PC-9 (cell line): ENCODE measurements at regions not wholly inside any gene's neighbourhood (a gene's known extent, or its start where the extent isn't known, plus 50 kb on each side); places are given as distances from the start of the nearest gene placed in this dataset.

Experiments used
- BruUV-seq: library from RNA; stranded (reverse); fragments of 400-500 nt; replicated peaks from 2 replicates; lab custom pipeline; 2021; lab: Mats Ljungman, UMichigan
- CTCF ChIA-PET: fragments of 300-600 bp; sonication (Branson Sonifier 250); formaldehyde crosslinking; loops from one replicate; lab custom pipeline; 2022; ENCODE audit warnings: antibody characterized with exemption; lab: Charles Lee
- POLR2A ChIA-PET: fragments of 300-600 bp; sonication (Branson Sonifier 250); formaldehyde crosslinking; loops from one replicate; lab custom pipeline; 2022; ENCODE audit warnings: antibody characterized with exemption; ENCODE audit not compliant: unreplicated experiment; lab: Charles Lee
- DNase-seq, 2 experiments: peaks; one replicate each; pipeline versions ENCODE4 v3.0.0 to v3.0.0-alpha.2; 2015 to 2022; ENCODE audit warnings: mixed read lengths in 1 of 2
- H2AFZ ChIP-seq: fragments of 200-600 bp; sonication (generic); 2 replicates; pipeline ENCODE4 v1.8.1; 2017; ENCODE audit warnings: antibody characterized with exemption
- H3F3A ChIP-seq: fragments of 200-600 bp; sonication (generic); 2 replicates; pipeline ENCODE4 v1.8.1; 2017; ENCODE audit warnings: antibody characterized with exemption, mild to moderate bottlenecking, low read depth; ENCODE audit not compliant: insufficient read depth
- H3K27ac ChIP-seq: fragments of 200-600 bp; sonication (generic); 2 replicates; pipeline ENCODE4 v1.6.1; 2016; ENCODE audit warnings: mixed run types
- H3K27me3 ChIP-seq: fragments of 200-600 bp; sonication (generic); 2 replicates; pipeline ENCODE4 v1.6.1; 2016; ENCODE audit warnings: low read depth, mixed run types; ENCODE audit not compliant: insufficient read depth
- H3K36me3 ChIP-seq: fragments of 200-600 bp; sonication (generic); 2 replicates; pipeline ENCODE4 v1.6.1; 2016; ENCODE audit warnings: low read depth, mixed run types
- H3K4me1 ChIP-seq: fragments of 200-600 bp; sonication (generic); replicated peaks from 2 replicates; pipeline ENCODE4 v1.6.1; 2016; ENCODE audit warnings: mixed run types; ENCODE audit not compliant: insufficient read depth
- H3K4me2 ChIP-seq: fragments of 200-600 bp; sonication (generic); 2 replicates; pipeline ENCODE4 v1.6.1; 2017; ENCODE audit warnings: mixed run types
- H3K4me3 ChIP-seq: fragments of 200-600 bp; sonication (generic); 2 replicates; pipeline ENCODE4 v1.6.1; 2016; ENCODE audit warnings: mixed run types
- H3K79me2 ChIP-seq: fragments of 200-600 bp; sonication (generic); 2 replicates; pipeline ENCODE4 v1.6.1; 2017; ENCODE audit warnings: low read depth, mixed run types
- H3K9me2 ChIP-seq: fragments of 200-600 bp; sonication (generic); 2 replicates; pipeline ENCODE4 v1.8.1; 2017; ENCODE audit warnings: mild to moderate bottlenecking; ENCODE audit not compliant: insufficient read depth
- H3K9me3 ChIP-seq: fragments of 200-600 bp; sonication (generic); 2 replicates; pipeline ENCODE4 v1.8.1; 2016; ENCODE audit warnings: low read depth; ENCODE audit not compliant: insufficient read depth
- H4K20me1 ChIP-seq: fragments of 200-600 bp; sonication (generic); 2 replicates; pipeline ENCODE4 v1.8.1; 2017; ENCODE audit not compliant: insufficient read depth
- CTCF ChIP-seq: fragments of 200-600 bp; sonication (generic); conservative IDR thresholded peaks from 2 replicates; pipeline ENCODE4 v1.6.1; 2017; ENCODE audit warnings: mixed run types, antibody characterized with exemption, mild to moderate bottlenecking, moderate library complexity
- EZH2 ChIP-seq: fragments of 200-600 bp; sonication (generic); IDR thresholded peaks from 2 replicates; pipeline ENCODE4 v1.8.0; 2017; ENCODE audit warnings: antibody characterized with exemption, low read depth
- intact Hi-C: fragments of 100-400 bp; cut with micrococcal nuclease; formaldehyde crosslinking; loops from one replicate; pipeline ENCODE4 v1.10.0; 2022; ENCODE audit not compliant: unreplicated experiment

- intact Hi-C loops: no loop called here
- H3K9me3 ChIP-seq: no peaks in the 10 kb centered on the region
- POLR2A ChIA-PET: no interaction called here
Measured at GRCh38 chr9:17068671-17069070, 66.2 kb upstream of the CNTLN start.

GRCh38 chr9:17065062-17065461 is 69.8 kb upstream of the CNTLN start:
- no peak overlapping the region for H3K27ac ChIP-seq
- no peaks in the 10 kb centered on the region for H3K36me3 ChIP-seq
- TF ChIP-seq CTCF (no peak), EZH2 (no peak)
- H2AFZ ChIP-seq: no peak overlapping the region
- no peaks in the 10 kb centered on the region for H3K9me2 ChIP-seq
- no TSS peak for BruUV-seq
- H3K4me2 ChIP-seq: no peak overlapping the region
- H3K9me3 ChIP-seq: no peaks in the 10 kb centered on the region
- H3K27me3 ChIP-seq: no peaks in the 10 kb centered on the region
- ChIA-PET POLR2A (no interaction called here), CTCF (no interaction called here)
- no peaks in the 10 kb centered on the region for H3K4me1 ChIP-seq
- intact Hi-C loops: no loop called here
- H3K79me2 ChIP-seq: no peaks in the 10 kb centered on the region
- no peak for DNase-seq
- H3F3A ChIP-seq: no peaks in the 10 kb centered on the region
- H4K20me1 ChIP-seq: no peaks in the 10 kb centered on the region
- no peak overlapping the region for H3K4me3 ChIP-seq

More at GRCh38 chr9:17068671-17069070, 66.2 kb upstream of the CNTLN start:
- H3K79me2 ChIP-seq: no peaks in the 10 kb centered on the region
- H3K4me1 ChIP-seq: no peaks in the 10 kb centered on the region
- H3K27ac ChIP-seq: no peak overlapping the region
- no peaks in the 10 kb centered on the region for H3K36me3 ChIP-seq
- no peaks in the 10 kb centered on the region for H3K9me2 ChIP-seq
- H3F3A ChIP-seq: no peaks in the 10 kb centered on the region
- no TSS peak for BruUV-seq
- no peak overlapping the region for H2AFZ ChIP-seq
- no peaks in the 10 kb centered on the region for H4K20me1 ChIP-seq
- no peak for DNase-seq
- H3K4me2 ChIP-seq: no peak overlapping the region
- CTCF ChIA-PET: no interaction called here
- no peak overlapping the region for H3K4me3 ChIP-seq
- no peak for TF ChIP-seq CTCF
- TF ChIP-seq EZH2: no peak
- H3K27me3 ChIP-seq: no peaks in the 10 kb centered on the region

- Histone ChIP-seq H3K4me2 (no peak overlapping the region), H4K20me1 (no peaks in the 10 kb centered on the region), H3K36me3 (no peaks in the 10 kb centered on the region), H3K4me1 (no peaks in the 10 kb centered on the region), H3K4me3 (no peak overlapping the region), H2AFZ (no peak overlapping the region), H3K27me3 (no peaks in the 10 kb centered on the region), H3K79me2 (no peaks in the 10 kb centered on the region), H3F3A (no peaks in the 10 kb centered on the region), H3K27ac (no peak overlapping the region), H3K9me3 (no peaks in the 10 kb centered on the region), H3K9me2 (no peaks in the 10 kb centered on the region)
- intact Hi-C loops: no loop called here
- ChIA-PET CTCF (no interaction called here), POLR2A (no interaction called here)
- TF ChIP-seq CTCF (no peak), EZH2 (no peak)
- no TSS peak for BruUV-seq
- DNase-seq: no peak
Measured at GRCh38 chr9:17064558-17064957, 70.3 kb upstream of the CNTLN start.
